NCI-H524 (cell line): ENCODE measurements at regions not wholly inside any gene's neighbourhood (a gene's known extent, or its start where the extent isn't known, plus 50 kb on each side); places are given as distances from the start of the nearest gene placed in this dataset.
"Not testable (repeated sequence)": the region's sequence is repeated elsewhere in the genome, so short reads cannot be mapped to it uniquely, and the experiment has no call there.

Experiments used
- DNase-seq, 2 experiments: peaks; one replicate each; lab custom pipeline; 2025; lab: John Stamatoyannopoulos, UW

DNA sequence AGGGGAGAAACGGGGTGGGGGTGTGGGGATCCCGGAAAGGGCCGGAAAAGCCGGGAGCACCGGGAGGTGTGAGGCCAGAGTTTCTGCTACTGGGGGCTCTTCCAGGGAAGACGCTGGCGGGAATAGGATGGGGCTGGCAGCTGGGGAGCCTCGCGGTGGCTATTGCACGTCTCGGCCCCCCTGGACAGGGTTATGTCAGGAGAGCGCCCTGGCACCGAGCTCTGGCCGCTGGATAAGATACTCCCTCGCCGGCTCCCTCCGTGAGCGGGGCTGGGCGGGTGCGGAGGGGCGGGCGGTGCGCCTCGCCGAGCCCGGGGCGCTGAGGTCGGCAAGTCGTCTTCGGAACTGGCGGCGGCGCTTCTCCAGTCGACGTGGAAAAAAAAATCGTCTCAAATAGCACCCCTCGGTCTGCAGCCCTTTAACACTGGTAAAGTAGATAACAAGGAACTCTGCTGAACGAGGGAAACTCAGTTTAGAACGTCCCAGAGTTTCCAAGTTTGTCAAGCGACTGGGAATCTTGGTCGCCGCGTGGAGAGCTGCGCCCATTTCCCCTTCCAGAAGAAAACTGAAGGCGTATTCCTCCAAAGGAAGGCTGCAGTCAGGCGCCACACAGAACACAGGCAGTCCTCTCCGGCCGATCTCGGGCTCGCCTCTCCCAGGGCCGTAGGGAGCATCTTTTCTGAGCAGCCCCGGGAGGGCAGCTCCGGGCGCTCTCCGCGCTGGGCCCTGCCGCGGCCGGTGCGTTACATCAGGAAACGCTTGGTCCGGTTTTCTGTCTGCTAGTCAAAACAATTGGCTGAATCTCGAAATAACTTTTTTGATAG lies 115.1 kb downstream of the KCNRG start:
- DNase-seq: peak in 1 of 2 experiments; percentile 27

DNA sequence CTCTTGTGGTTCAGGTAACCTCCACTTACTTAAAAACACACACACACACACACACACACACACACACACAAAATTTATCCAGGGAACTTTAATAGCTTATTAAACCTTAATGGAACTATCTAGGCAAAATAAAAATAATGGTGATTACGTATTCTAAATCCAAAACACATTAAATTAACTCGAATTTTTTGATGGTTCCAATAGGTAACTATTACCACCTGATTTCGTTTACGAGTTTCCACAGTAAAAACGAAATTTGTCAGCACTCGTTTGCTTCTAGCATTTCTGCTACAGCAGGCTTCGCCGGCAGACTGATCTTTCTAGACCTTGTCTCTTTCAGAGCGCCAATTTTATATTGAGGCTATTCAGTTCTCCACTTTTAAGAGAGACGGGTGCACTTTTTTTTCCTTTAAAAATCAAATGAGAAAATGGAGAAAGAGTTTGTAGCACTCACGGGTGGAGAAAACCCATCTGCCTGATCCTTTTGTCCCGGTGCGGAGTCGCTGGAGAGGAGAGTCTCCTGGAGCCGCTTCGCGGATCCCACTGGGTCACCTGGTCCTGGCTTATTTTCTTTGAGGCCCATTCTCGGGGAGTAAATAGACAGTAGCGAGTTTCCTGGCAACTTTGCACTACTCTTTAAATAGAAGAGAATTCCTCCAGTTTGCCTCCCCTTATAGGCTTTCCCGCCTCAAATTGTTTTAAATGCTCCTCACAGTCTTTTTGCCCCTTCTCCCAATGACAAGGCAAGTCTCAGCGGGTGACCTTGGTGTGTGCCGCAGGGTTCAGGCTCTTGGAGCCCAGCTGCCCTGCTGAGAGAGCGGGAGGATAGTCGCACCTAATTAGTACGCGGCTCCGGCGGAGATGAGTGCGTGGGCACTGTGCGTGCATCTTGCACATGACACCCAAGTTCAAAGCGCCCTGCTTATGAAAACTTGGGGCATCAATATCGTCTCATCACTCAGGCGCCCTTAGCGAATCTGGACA lies 117.0 kb downstream of the KCNRG start:
- DNase-seq: no peak

DNA sequence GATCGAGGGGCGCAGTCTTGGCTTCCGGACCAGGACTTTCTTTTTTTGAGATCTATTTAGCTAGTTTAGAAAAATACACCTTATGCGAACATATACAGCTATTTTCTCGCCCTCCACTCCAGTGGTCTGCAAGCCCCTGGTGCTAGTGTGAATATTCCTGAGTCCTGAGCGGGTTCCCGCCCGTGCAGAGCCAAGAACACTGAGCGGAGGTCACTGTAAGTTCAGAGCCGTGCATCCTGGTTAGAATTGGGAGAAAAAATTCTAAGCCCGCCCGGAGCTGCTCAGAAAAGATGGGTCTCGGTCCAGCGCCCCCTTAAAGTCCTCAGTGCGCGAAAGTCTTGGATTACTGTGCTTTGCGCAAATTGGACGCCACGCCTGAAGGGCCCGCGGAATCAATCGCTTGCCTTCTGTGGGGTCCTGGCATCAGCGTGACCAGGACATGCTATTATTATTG lies 117.7 kb downstream of the KCNRG start:
- no peak for DNase-seq

DNA sequence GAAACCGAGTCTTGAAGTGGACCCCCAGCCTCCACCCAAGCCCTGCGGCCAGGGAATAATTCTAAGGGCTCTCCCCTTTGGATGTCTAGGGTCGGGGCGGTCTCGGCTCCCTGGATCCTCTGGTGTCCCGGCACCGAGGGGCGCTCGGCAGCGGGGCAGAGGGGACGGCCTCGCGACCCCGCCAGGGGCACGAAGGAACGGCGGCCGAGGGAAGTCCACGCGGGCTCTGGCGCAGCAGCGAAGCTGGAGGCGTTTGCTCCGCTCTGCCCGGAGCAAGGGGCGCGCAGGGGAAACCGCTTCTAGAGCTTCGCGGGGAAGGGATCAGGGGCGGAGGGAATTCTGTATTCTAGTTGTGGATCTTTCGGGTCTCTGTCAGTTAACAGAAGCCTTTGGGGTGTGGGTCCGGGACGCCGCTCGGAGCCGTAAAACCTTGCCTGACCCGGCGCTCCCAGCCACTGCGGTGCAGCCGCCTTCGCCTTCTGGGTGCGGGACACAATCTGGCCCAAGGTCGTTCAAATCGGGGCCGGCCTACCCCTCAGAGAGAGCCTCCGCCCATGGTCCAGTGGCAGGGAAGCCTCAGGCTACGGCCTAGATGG lies 118.2 kb downstream of the KCNRG start:
- no peak for DNase-seq

DNA sequence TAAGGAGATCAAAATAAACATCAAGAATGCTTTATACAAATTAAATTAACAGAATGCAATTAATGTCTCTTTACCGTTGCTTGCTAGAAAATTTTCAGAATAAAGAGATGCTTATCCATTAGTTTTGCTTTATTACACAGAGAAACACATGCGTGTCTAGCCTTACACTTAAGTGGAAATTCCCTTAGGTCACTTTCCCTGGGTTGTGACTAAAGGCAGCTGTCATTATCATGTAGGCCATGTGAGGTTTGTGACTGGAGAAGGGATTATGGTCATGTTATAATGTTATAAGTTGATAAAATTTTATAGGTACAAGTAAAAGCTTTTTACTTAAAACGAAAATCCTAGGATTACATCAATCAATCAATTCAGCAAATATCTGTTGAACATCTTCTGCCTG lies 121.0 kb downstream of the KCNRG start:
- no peak for DNase-seq

DNA sequence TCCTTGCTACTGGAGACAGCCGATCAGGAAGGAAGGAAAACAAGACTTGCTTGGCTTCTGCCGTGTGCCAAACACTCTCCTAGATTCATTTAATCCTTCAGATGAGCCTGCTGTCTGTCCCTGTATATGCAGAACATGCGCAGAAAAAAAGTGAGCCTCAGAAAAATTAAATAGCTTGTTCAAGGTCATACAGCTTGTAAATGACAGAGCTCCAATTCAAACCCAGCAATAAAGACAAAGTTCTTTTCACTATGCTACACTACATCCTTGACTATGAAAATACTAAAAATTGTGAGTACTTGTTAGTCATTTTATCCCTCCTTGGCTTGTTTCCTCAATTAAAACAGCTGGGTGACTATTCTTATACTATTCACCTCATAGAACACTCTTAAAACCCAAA lies 121.4 kb downstream of the KCNRG start:
- no peak for DNase-seq

DNA sequence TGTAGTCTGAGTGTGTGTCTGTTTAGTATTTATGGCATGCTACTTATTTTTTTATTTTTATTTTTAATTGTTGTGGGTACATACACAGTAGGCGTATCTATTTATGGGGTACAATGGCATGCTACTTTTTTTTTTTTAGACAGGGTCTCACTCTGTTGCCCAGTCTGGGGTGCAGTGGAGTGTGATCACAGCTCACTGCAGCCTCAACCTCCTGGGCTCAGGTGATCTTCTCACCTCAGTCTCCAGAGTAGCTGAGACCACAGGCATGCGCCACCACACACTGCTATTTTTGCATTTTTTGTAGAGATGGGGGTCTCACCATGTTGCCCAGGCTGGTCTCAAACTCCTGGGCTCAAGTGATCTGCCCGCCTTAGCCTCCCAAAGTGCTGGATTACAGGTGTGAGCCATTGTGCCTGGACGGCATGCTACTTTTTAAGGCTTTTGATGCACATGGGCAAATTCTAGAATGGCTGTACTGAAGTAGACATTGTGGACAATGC lies 124.2 kb downstream of the KCNRG start:
- not testable (repeated sequence) for DNase-seq

DNA sequence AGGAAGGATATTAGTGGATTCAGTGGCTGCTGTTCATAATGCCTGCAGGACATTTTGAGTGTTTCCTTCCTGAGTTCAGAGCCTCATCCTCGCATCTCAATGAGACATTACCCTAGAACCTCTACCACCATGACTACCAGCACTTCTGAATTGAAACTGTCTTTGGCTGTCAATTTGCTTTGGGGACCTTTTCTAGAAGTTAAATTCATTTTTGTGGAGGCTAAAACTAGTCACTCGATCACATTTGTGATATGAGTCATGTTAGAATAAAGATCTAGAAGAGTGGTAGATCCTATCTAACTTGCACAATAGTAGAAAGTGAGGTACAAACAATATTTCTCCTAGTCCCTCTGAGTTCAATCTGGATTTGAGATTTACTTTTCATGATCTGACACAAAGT lies 124.9 kb downstream of the KCNRG start:
- no peak for DNase-seq

DNA sequence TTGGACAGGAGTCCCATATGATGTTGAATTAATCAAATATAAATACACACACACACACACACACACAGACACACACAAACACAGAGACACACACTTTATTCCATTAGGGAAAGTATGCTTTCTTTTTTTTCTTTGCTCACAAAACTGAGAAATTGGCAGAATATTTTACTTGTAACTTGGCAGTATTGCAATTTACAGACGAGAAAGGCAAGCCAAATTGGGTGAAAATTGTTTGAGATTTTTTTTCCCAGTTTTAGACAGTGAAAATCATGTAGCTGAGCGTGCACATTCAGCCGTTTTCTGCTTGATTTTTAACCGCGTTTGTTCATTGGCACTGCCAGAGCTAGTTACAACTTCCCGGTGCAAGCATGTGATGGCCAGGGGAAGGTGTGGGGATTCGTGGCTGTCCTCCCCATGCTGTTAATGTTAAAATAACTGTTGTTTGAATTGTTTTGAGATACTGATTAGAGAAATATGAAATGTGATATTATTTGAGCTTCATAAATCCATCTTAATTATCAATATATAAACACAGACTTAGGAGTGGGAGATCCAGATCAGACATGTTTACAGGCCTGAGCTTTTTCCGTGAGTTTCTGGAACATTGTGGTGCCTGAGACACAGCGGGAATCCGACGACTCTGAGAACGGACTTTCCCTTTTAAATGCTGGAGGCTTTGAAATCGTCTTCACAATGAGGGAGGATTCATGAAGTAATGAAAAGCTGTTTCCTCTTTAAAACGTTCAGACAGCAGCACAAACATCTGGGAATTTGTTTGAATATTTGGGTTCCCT lies 125.5 kb downstream of the KCNRG start:
- DNase-seq: no peak

DNA sequence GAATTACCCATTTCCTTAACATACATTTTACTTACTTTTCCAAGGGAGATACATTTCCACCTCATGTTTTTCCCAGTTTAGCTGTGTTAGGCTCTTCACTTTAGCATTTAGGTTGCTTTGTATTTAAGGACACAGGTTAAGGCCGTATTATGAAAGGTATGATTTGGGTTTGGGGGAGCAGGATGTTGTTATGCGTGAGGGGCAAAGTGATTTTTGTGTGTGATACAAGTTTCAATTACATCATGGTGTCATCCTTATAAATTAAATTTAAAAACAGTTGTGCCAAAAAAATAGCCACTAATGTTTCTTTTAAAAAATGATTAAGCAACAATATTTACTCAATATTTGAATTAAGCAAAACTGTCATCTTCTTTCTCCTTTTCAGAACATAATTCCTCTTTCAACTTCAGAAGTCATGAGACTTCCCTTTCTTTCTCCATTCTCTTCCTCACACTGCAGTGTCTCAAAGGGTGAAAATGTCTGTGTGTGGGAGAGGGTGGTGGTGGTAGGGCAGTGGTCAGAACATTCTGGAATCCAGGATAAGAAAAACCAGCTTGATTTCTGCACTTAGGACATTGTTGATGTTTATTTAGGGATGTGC lies 126.2 kb downstream of the KCNRG start:
- no peak for DNase-seq

DNA sequence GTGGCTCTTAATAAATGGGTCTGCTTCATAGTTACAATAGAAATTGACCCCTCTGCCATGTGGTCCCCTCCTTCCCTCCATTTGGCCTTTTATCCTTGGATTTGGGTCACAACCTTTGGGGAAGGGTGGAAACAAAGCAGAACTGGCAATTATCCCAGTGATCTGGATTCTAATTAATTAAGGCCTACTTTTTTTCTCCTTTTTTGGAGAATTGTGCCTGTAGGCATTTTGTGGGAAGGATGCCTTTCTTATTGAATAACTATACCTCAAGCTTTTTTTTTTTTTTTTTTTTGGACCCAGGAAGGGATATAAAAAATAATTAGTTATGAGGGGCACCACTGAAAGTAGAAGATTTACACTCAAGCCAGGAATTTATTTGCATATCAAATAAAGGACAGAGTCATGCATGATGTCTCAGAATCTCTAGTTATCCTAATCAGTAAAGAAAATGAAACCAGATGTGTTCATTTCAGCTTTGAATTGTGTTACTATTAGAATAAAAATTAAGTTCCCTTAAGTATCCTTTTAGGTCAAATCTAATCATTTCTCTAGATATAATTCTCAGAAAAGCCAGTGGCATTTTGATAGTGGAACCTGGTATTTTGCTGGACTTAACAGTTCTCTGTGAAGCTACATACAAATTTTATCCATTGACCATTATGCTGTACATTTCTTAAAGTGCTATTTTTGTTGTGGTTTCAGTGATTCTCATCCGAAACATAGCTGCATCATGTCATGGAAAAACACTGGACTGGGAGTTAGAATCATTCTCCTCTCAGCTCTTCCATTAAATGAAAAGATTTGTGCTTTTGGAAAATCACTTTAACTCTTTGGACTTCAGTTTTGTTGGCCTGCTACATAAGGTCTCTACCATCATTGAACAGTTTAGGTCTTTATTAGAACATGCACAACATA lies 129.3 kb downstream of the KCNRG start:
- DNase-seq: no peak

DNA sequence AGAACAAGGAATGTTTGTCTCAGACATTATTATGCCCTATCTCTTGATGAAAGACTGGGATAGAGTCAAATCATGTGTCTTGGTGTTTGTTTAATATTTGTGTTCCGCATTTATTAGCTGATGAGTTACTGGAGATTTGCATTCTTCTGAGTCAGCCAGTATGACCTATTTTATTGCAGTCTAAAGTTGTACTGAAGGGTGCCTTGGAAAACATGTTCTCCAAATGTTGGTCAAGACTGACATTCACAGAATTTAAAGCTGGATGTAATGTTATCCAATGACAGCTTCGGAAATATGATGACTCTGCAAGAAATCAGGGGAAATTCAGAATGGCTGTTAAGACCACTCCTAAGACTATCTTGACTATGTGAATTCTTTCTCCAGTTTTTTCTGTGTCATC lies 134.0 kb downstream of the KCNRG start:
- no peak for DNase-seq

DNA sequence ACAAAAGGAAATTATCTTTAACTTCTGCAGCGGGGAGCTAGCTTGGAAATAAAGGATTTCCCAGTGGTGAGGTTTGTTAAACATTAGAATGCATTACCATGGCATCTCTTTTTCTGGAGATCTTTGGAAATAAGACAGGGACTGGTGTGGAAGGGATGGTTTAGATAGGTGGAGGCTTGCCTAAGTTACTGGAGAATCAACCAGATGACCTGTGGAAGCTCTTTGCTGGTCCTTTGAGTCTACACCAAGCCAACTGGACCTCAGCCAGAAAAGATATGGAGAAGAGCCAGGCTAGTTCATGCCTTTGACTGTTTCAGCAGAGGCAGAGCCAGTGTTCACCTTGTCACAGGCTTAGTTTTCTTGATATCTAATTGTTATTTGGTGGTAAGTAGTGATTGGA lies 134.7 kb downstream of the KCNRG start:
- peak in 1 of 2 experiments; percentile 30 for DNase-seq

DNA sequence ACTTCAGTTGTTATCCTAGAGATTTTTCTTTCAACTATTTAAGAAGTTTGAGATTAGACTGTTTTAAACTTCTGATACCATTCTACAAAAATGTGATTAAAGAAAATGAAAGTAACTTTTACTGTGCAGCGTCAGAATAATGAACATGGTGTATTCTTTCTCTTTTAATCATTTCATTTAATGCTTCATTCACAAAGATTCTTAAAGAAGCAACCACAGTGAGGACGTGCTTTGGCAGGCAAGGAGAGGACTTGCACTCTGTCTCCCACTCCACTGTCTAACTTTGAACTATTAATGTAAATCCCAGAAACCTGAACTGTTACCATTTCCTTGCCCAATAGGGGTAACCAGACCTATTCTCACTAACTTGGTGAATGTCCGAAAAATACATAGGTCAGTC lies 137.0 kb downstream of the KCNRG start:
- no peak for DNase-seq

DNA sequence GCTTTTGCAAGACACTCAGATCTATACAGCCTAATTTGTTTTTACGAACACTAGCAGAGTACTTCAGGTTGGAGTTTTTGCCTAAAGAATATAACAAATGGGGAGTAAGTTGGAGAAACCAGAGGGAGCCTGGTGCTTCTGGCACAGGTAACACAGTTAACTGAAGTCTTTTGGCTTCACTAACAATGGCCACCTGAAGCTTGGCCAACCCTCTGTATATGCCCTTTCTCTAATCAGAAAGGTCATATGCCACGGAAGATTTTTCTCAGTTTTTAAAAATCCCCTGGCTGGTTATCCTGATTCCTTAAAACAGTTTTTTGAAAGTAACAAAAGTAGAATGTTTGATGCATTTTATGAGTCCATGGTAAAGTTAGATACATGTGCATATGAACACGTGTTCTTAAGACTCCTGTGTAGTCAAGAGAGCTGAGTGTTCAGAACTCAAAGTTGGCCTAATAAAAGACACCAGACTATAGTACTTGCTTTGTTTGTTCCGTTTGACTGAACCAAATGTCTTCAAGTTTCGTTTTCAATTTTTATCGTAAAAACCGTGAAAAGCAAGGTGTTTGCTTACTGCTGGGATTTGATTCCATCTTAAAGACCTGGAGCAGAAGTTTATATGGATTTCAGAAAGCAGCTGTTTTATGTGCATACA lies 137.5 kb downstream of the KCNRG start:
- no peak for DNase-seq

DNA sequence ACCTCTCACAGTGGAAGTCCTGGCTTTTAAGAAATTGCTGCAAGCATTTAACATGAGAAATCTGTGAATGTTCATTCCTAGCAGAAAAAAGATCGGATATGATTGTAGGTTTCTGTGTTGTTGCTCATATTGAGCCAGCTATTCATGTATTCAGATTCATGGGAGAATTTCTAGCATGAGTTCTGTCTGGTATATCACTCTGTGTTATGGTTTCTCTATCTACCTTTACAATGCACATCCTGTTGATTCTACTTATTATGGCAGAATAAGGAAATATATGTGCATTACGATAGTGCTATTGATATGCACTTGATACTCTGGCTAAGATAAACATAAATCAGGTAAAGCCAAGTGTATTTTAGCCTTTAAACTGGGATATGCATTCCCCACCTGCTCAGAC lies 138.2 kb downstream of the KCNRG start:
- no peak for DNase-seq

DNA sequence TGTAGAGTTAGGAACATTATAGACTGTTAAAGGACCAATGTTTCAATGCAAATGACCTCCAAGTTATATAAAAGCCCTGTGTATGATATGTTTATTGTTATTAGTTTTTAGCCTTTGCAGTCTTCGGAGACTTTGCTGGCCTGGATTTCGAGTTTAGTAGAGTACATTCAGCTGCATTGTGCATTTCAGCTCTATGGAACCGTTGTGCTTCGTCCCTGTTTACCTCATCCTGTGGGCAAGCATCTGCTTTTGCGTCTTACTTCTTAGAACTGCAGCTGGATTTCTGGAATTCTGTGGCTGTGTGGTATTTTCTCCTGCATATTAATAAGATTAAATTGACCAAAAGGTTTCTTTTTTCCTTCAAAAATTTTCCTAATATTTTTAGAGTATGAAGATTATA lies 138.6 kb downstream of the KCNRG start:
- no peak for DNase-seq

DNA sequence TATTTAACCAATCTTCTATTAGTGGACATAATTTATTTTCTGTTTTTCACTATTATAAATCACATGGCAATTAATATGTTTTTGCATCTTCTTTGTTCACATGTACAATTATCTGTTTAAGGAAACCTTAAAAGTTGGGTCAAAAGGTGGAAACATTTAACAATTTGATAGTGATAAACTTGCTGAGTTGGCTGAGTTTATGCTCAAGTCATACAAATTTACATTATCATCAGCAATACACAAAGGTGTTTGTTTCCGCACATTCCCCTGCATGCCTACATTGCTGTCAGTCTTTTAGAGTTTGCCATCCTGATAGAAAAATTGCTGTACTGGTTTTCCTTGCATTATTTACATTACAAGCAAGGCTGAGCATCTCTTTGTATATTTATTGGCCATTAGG lies 139.5 kb downstream of the KCNRG start:
- DNase-seq: no peak

DNA sequence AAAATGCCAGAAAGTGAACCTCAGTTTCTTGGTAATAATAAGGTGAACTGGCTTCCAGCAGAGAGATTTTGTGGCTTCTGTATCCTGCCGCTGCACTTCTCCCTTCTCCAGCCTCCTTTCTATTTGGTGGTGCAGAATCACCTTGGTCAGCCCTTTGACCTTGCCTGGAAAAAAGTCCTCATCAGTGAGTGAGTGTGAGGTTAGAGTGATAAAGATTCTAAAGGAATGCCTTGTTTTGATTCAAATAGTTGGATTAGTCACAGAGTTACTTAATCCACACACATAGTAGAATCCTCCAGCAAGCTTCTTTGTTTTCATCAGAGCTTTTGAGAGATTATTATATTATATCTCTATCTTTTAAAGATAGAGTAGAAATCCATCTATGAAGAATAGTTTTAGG lies 140.9 kb downstream of the KCNRG start:
- DNase-seq: no peak
